DND-41 (cell line): ENCODE measurements at regions not wholly inside any gene's neighbourhood (a gene's known extent, or its start where the extent isn't known, plus 50 kb on each side); places are given as distances from the start of the nearest gene placed in this dataset.

Experiments used
- EZH2 ChIP-seq: IDR thresholded peaks from 3 replicates; pipeline ENCODE4 v1.6.1; 2012; ENCODE audit warnings: borderline replicate concordance, low read depth, mild to moderate bottlenecking, moderate library complexity, low read length, inconsistent platforms; ENCODE audit not compliant: severe bottlenecking
- TF ChIP-seq, protein P1 (sequence below): IDR thresholded peaks from 2 replicates; pipeline ENCODE4 v1.5.1; 2012; ENCODE audit warnings: borderline replicate concordance, low read length, moderate library complexity, mild to moderate bottlenecking; ENCODE audit not compliant: poor library complexity, severe bottlenecking; ENCODE audit errors: extremely low read depth

DNA sequence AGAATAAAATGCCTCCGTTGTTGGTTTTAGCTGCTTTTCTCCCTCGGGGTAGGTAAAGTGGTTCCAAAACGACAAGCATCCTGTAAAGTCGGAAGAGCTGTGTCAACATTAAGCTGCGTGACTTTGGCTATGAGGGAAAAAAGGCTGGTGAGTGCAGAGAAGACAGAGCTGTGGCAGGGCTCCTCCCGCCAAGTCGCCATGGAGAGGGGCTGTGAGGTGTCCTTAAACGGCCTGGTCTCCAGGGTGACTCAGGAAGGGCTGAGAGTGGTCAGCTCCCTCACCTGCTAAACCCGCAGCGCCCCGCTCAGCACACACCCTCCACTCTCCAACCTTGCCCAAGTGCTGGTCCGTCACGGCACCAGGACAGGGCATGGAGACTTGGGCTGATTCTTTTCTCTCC, 91.6 kb upstream of the SAMD11 start:
- TF ChIP-seq, protein P1, sequence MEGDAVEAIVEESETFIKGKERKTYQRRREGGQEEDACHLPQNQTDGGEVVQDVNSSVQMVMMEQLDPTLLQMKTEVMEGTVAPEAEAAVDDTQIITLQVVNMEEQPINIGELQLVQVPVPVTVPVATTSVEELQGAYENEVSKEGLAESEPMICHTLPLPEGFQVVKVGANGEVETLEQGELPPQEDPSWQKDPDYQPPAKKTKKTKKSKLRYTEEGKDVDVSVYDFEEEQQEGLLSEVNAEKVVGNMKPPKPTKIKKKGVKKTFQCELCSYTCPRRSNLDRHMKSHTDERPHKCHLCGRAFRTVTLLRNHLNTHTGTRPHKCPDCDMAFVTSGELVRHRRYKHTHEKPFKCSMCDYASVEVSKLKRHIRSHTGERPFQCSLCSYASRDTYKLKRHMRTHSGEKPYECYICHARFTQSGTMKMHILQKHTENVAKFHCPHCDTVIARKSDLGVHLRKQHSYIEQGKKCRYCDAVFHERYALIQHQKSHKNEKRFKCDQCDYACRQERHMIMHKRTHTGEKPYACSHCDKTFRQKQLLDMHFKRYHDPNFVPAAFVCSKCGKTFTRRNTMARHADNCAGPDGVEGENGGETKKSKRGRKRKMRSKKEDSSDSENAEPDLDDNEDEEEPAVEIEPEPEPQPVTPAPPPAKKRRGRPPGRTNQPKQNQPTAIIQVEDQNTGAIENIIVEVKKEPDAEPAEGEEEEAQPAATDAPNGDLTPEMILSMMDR = no peak
- TF ChIP-seq EZH2 = no peak
